Neural progenitor cell (in vitro differentiated cells): ENCODE measurements at regions not wholly inside any gene's neighbourhood (a gene's known extent, or its start where the extent isn't known, plus 50 kb on each side); places are given as distances from the start of the nearest gene placed in this dataset.

Experiments
- EZH2 ChIP-seq: fragments of 200-600 bp; sonication (generic); IDR thresholded peaks from 2 replicates; pipeline ENCODE4 v1.6.1; 2017; ENCODE audit warnings: antibody characterized with exemption, mild to moderate bottlenecking, moderate library complexity
- TF ChIP-seq, protein P1 (sequence below): fragments of 200-600 bp; sonication (generic); IDR thresholded peaks from 2 replicates; pipeline ENCODE4 v1.5.1; 2017; ENCODE audit warnings: antibody characterized with exemption, mild to moderate bottlenecking

GRCh38 chrX:96464880-96465558, 219.6 kb upstream of the DIAPH2 start:
- TF ChIP-seq, protein P1, sequence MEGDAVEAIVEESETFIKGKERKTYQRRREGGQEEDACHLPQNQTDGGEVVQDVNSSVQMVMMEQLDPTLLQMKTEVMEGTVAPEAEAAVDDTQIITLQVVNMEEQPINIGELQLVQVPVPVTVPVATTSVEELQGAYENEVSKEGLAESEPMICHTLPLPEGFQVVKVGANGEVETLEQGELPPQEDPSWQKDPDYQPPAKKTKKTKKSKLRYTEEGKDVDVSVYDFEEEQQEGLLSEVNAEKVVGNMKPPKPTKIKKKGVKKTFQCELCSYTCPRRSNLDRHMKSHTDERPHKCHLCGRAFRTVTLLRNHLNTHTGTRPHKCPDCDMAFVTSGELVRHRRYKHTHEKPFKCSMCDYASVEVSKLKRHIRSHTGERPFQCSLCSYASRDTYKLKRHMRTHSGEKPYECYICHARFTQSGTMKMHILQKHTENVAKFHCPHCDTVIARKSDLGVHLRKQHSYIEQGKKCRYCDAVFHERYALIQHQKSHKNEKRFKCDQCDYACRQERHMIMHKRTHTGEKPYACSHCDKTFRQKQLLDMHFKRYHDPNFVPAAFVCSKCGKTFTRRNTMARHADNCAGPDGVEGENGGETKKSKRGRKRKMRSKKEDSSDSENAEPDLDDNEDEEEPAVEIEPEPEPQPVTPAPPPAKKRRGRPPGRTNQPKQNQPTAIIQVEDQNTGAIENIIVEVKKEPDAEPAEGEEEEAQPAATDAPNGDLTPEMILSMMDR, result no peak
- TF ChIP-seq EZH2, result no peak
